ENCODE measurements at regions not wholly inside any gene's neighbourhood (a gene's known extent, or its start where the extent isn't known, plus 50 kb on each side); places are given as distances from the start of the nearest gene placed in this dataset.
"Not testable (repeated sequence)": the region's sequence is repeated elsewhere in the genome, so short reads cannot be mapped to it uniquely, and the experiment has no call there.

- Histone ChIP-seq H3K9me3 (no peaks in the 10 kb centered on the region), H3K27ac (no peak overlapping the region), H3K4me3 (no peak overlapping the region), H3K36me3 (no peaks in the 10 kb centered on the region), H3K27me3 (no peaks in the 10 kb centered on the region), H3K4me1 (no peaks in the 10 kb centered on the region)
- intact Hi-C loops (cut with DNase I), result no loop called here
- TF ChIP-seq CTCF (IDR thresholded peaks at IDR 0.05), result no peak
- no peak for TF ChIP-seq POLR2A (IDR thresholded peaks at IDR 0.05)
- ATAC-seq (no peak), DNase-seq (no peak)
- WGBS, 4 donors, result 85 to 89% (median 87%) methylated on average over 30 of the region's 30 CpGs
Measured at GRCh38 chr17:16853661-16854320, 118.1 kb downstream of the TNFRSF13B start.

- ATAC-seq; H3K4me1 ChIP-seq; H3K27ac ChIP-seq; H3K9me3 ChIP-seq; intact Hi-C loops (cut with DNase I); DNase-seq; H3K4me3 ChIP-seq; H3K36me3 ChIP-seq; H3K27me3 ChIP-seq: not testable (repeated sequence)
- WGBS, 4 donors, result 69 to 80% (median 73%) methylated on average over 5 to 6 of the region's 7 CpGs
Measured at GRCh38 chr17:16849861-16850260, 122.1 kb downstream of the TNFRSF13B start.

GRCh38 chr17:16848997-16849396 lies 122.9 kb downstream of the TNFRSF13B start:
- H3K9me3 ChIP-seq; intact Hi-C loops (cut with DNase I); H3K27me3 ChIP-seq; ATAC-seq; H3K36me3 ChIP-seq; H3K4me3 ChIP-seq; DNase-seq; H3K4me1 ChIP-seq; H3K27ac ChIP-seq: not testable (repeated sequence)
- 69 to 92% (median 71%) methylated on average over 8 to 9 of the region's 14 CpGs; no CpG with 5 or more reads in 1 of the 4 donors for WGBS, 4 donors

GRCh38 chr17:16845098-16845497 lies 126.8 kb downstream of the TNFRSF13B start:
- H3K27ac ChIP-seq; H3K4me3 ChIP-seq; H3K27me3 ChIP-seq; ATAC-seq; DNase-seq; H3K4me1 ChIP-seq; H3K36me3 ChIP-seq; H3K9me3 ChIP-seq; intact Hi-C loops (cut with DNase I): not testable (repeated sequence)
- 92 to 93% methylated on average over 1 to 3 of the region's 9 CpGs; no CpG with 5 or more reads in 2 of the 4 donors for WGBS, 4 donors

- H3K36me3 ChIP-seq; H3K27me3 ChIP-seq; H3K4me1 ChIP-seq; H3K9me3 ChIP-seq; H3K27ac ChIP-seq; intact Hi-C loops (cut with DNase I); H3K4me3 ChIP-seq; ATAC-seq; DNase-seq: not testable (repeated sequence)
- 69 to 77% methylated on average over 3 to 6 of the region's 6 CpGs; no CpG with 5 or more reads in 2 of the 4 donors for WGBS, 4 donors
Measured at GRCh38 chr17:16844669-16845068, 127.2 kb downstream of the TNFRSF13B start.

GRCh38 chr17:16843511-16843910 lies 128.4 kb downstream of the TNFRSF13B start:
- intact Hi-C loops (cut with DNase I); H3K9me3 ChIP-seq; H3K27ac ChIP-seq; ATAC-seq; DNase-seq; H3K4me1 ChIP-seq; H3K4me3 ChIP-seq; H3K36me3 ChIP-seq; H3K27me3 ChIP-seq: not testable (repeated sequence)
- WGBS, 4 donors, result 78 to 82% methylated on average over 6 to 7 of the region's 7 CpGs; no CpG with 5 or more reads in 2 of the 4 donors

- not testable (repeated sequence) for ATAC-seq, H3K4me1 ChIP-seq, H3K36me3 ChIP-seq
Measured at GRCh38 chr17:16842346-16842745, 129.6 kb downstream of the TNFRSF13B start.

GRCh38 chr17:16841896-16842295 lies 130.0 kb downstream of the TNFRSF13B start:
- ATAC-seq, result not testable (repeated sequence)

More at GRCh38 chr17:16842346-16842745, 129.6 kb downstream of the TNFRSF13B start:
- H3K4me3 ChIP-seq; H3K9me3 ChIP-seq; intact Hi-C loops (cut with DNase I); DNase-seq; H3K27ac ChIP-seq; H3K27me3 ChIP-seq: not testable (repeated sequence)
- WGBS, 4 donors, result 49 to 80% (median 58%) methylated on average over 1 to 6 of the region's 6 CpGs

GRCh38 chr17:16840219-16840618 lies 131.7 kb downstream of the TNFRSF13B start:
- intact Hi-C loops (cut with DNase I); ATAC-seq: not testable (repeated sequence)

More at GRCh38 chr17:16841896-16842295, 130.0 kb downstream of the TNFRSF13B start:
- intact Hi-C loops (cut with DNase I); H3K27me3 ChIP-seq; H3K27ac ChIP-seq; H3K36me3 ChIP-seq; H3K9me3 ChIP-seq; H3K4me1 ChIP-seq; DNase-seq; H3K4me3 ChIP-seq: not testable (repeated sequence)
- 88 to 92% methylated on average over 3 of the region's 10 CpGs; no CpG with 5 or more reads in 2 of the 4 donors for WGBS, 4 donors

More at GRCh38 chr17:16840219-16840618, 131.7 kb downstream of the TNFRSF13B start:
- H3K36me3 ChIP-seq, H3K4me1 ChIP-seq, H3K27ac ChIP-seq, DNase-seq, H3K9me3 ChIP-seq, H3K27me3 ChIP-seq, H3K4me3 ChIP-seq: not testable (repeated sequence)
- 60 to 86% (median 77%) methylated on average over 1 to 7 of the region's 9 CpGs; no CpG with 5 or more reads in 1 of the 4 donors for WGBS, 4 donors
